Chondrocyte (in vitro differentiated cells): ENCODE measurements at regions not wholly inside any gene's neighbourhood (a gene's known extent, or its start where the extent isn't known, plus 50 kb on each side); places are given as distances from the start of the nearest gene placed in this dataset.

Experiments used
- DNase-seq: peaks from one replicate; pipeline ENCODE4 v3.0.0; 2021; ENCODE audit warnings: mixed read lengths, low spot score
- H3K27ac Mint-ChIP-seq: one replicate; pipeline ENCODE4 v1.8.0; 2021; ENCODE audit warnings: mild to moderate bottlenecking, moderate library complexity, mixed read lengths; ENCODE audit not compliant: unreplicated experiment
- H3K27me3 Mint-ChIP-seq: 2 replicates; pipeline ENCODE4 v1.8.0; 2021; ENCODE audit warnings: low read depth, mixed read lengths
- H3K36me3 Mint-ChIP-seq: 2 replicates; pipeline ENCODE4 v1.8.0; 2021; ENCODE audit warnings: low read depth, mixed read lengths
- H3K4me1 Mint-ChIP-seq: 2 replicates; pipeline ENCODE4 v1.8.0; 2021; ENCODE audit warnings: low read depth, mild to moderate bottlenecking, mixed read lengths
- H3K4me3 Mint-ChIP-seq: one replicate; pipeline ENCODE4 v1.8.0; 2021; ENCODE audit warnings: mild to moderate bottlenecking, moderate library complexity, mixed read lengths; ENCODE audit not compliant: unreplicated experiment
- H3K9me3 Mint-ChIP-seq: 2 replicates; pipeline ENCODE4 v1.8.0; 2021; ENCODE audit warnings: low read depth, mixed read lengths
- TF ChIP-seq, protein P1 (sequence below): fragments of 200-600 bp; sonication (generic); IDR thresholded peaks from 2 replicates; pipeline ENCODE4 v1.5.0; 2021; ENCODE audit warnings: antibody characterized with exemption, mild to moderate bottlenecking, moderate library complexity

DNA sequence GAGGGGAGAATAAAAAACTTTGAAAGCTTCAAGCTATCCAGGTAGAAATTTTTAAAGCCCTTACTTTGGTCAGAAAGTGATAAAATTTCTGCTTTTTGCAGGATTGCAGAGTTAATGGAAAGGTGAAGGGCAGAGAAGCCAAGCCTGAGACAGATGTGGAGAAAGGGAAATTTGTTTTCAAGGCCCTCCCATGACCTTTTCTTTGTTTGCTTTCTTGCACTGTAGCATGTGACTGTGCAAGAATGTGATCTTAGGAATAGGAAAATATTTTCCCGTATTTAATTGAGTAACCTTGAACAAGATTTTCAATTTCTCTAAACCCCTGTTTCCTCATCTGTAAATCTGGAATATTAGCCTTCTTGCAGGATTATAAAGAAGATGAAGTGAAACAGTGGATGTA, 307.2 kb downstream of the PPARGC1A start:
- TF ChIP-seq, protein P1, sequence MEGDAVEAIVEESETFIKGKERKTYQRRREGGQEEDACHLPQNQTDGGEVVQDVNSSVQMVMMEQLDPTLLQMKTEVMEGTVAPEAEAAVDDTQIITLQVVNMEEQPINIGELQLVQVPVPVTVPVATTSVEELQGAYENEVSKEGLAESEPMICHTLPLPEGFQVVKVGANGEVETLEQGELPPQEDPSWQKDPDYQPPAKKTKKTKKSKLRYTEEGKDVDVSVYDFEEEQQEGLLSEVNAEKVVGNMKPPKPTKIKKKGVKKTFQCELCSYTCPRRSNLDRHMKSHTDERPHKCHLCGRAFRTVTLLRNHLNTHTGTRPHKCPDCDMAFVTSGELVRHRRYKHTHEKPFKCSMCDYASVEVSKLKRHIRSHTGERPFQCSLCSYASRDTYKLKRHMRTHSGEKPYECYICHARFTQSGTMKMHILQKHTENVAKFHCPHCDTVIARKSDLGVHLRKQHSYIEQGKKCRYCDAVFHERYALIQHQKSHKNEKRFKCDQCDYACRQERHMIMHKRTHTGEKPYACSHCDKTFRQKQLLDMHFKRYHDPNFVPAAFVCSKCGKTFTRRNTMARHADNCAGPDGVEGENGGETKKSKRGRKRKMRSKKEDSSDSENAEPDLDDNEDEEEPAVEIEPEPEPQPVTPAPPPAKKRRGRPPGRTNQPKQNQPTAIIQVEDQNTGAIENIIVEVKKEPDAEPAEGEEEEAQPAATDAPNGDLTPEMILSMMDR: no peak
- H3K4me1 Mint-ChIP-seq: no peaks in the 10 kb centered on the region
- H3K4me3 Mint-ChIP-seq: no peak overlapping the region
- DNase-seq: no peak
- no peak overlapping the region for H3K27ac Mint-ChIP-seq
- H3K27me3 Mint-ChIP-seq: peaks cover 6% of the 10 kb centered on the region
- H3K9me3 Mint-ChIP-seq: no peaks in the 10 kb centered on the region
- no peaks in the 10 kb centered on the region for H3K36me3 Mint-ChIP-seq

DNA sequence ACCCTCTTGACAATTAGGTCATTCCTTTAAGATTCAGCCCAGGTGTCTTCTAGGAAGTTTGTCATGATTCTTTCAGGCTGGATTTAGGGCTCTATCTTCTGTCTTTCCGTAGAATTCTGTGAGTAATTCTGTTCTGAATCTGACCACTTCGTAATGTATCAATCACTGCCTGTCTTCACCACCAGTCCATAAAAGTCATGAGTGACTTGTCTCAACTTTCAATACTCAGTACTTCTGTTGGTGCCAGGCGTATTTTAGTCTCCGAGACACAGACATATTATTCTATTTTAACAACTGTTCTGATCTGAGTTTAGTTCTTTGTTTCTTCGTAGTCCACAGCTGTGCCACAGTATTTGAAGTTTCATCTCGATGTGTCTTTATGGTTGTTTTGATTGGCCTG, 310.7 kb downstream of the PPARGC1A start:
- no peaks in the 10 kb centered on the region for H3K9me3 Mint-ChIP-seq
- TF ChIP-seq, protein P1: no peak
- H3K4me1 Mint-ChIP-seq: no peaks in the 10 kb centered on the region
- no peak for DNase-seq
- no peak overlapping the region for H3K27ac Mint-ChIP-seq
- peaks cover 3% of the 10 kb centered on the region for H3K27me3 Mint-ChIP-seq
- no peaks in the 10 kb centered on the region for H3K36me3 Mint-ChIP-seq
- H3K4me3 Mint-ChIP-seq: no peak overlapping the region

DNA sequence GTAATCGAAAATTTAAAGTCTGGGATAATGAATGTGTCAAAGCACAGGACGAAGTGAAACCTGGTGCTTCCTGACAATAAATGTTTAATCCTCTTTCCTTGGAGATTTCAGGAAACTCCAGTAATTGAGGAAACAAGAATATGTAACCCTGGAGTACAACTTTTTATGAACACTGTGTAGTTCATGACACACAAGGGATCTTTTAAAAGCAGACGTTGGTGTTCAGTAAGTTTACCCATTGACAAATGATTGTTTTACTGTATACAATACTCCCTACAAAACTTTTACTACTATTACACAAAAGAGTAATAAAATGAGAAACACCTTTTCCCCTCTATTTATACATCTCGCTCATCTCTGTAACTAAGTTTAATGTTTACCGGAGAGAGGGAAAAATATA, 312.4 kb downstream of the PPARGC1A start:
- Mint-ChIP-seq H3K36me3 (no peaks in the 10 kb centered on the region), H3K27ac (no peak overlapping the region), H3K27me3 (peaks cover 3% of the 10 kb centered on the region), H3K9me3 (no peaks in the 10 kb centered on the region), H3K4me1 (no peaks in the 10 kb centered on the region), H3K4me3 (no peak overlapping the region)
- no peak for DNase-seq
- TF ChIP-seq, protein P1: no peak

DNA sequence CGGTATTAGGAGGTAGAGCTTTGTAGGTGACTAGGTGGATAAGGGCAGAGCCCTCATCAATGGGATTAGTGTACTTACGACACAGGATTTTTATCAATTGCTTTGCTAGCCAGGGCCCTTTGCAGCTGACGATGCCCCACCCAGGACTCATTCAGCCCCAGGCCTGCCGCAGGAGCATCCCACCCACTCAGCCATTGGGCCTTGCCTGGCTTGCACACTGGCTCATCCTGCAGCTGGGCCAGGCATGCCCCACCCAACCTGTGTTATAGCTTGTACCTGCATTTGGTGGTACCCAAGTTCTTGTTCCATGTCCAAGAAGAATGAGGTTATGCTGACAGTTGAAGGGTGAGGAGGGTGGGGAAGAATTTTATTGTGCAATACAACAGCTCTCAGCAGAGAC, 317.5 kb downstream of the PPARGC1A start:
- DNase-seq: peak; percentile 72
- no peaks in the 10 kb centered on the region for H3K27me3 Mint-ChIP-seq
- no peaks in the 10 kb centered on the region for H3K36me3 Mint-ChIP-seq
- no peak overlapping the region for H3K27ac Mint-ChIP-seq
- no peaks in the 10 kb centered on the region for H3K4me1 Mint-ChIP-seq
- TF ChIP-seq, protein P1: no peak
- no peak overlapping the region for H3K4me3 Mint-ChIP-seq
- no peaks in the 10 kb centered on the region for H3K9me3 Mint-ChIP-seq

DNA sequence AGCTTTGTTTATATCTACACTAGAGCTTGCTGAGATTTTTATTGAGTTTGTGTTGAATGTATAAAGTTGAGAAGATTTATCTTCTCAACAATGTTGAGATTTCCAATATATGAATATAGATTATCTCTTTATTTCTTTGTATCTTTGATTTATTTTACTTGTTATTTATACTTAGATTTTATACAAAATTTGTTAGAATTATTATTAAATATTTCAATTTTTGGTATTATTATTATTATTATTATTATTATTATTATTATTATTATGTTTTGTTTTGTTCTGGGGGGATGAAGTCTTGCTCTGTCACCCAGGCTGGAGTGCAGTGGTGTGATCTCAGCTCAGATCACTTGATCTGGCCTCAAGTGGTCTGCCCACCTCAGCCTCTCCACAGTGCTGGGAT, 322.5 kb downstream of the PPARGC1A start:
- DNase-seq: no peak
- H3K36me3 Mint-ChIP-seq: no peaks in the 10 kb centered on the region
- H3K4me1 Mint-ChIP-seq: no peaks in the 10 kb centered on the region
- H3K27ac Mint-ChIP-seq: no peak overlapping the region
- no peaks in the 10 kb centered on the region for H3K27me3 Mint-ChIP-seq
- H3K4me3 Mint-ChIP-seq: no peak overlapping the region
- peaks cover 5% of the 10 kb centered on the region for H3K9me3 Mint-ChIP-seq
- TF ChIP-seq, protein P1: no peak
